CD4-positive, alpha-beta T cell treated with Interleukin-17A for 4 hours (primary cell): ENCODE measurements at regions not wholly inside any gene's neighbourhood (a gene's known extent, or its start where the extent isn't known, plus 50 kb on each side); places are given as distances from the start of the nearest gene placed in this dataset.
"Not testable (repeated sequence)": the region's sequence is repeated elsewhere in the genome, so short reads cannot be mapped to it uniquely, and the experiment has no call there.

ENCODE experiments used
- DNase-seq: peaks from one replicate; pipeline ENCODE4 v3.0.0-alpha.2; 2020; ENCODE audit warnings: mixed read lengths

- no peak for DNase-seq
Observed at GRCh38 chr18:43826215-43826614, 548.9 kb upstream of the SYT4 start.

- no peak for DNase-seq
Observed at GRCh38 chr18:43827311-43827710, 550.0 kb upstream of the SYT4 start.

GRCh38 chr18:43830303-43830702, 553.0 kb upstream of the SYT4 start:
- DNase-seq = no peak

GRCh38 chr18:43830947-43831346, 553.7 kb upstream of the SYT4 start:
- DNase-seq = no peak

- no peak for DNase-seq
Observed at GRCh38 chr18:43846299-43846698, 569.0 kb upstream of the SYT4 start.

GRCh38 chr18:43847164-43848091, 570.1 kb upstream of the SYT4 start:
- DNase-seq = no peak

GRCh38 chr18:43849831-43850230, 572.5 kb upstream of the SYT4 start:
- DNase-seq = not testable (repeated sequence)

- no peak for DNase-seq
Observed at GRCh38 chr18:43855376-43855775, 578.1 kb upstream of the SYT4 start.

GRCh38 chr18:43863180-43863579, 585.9 kb upstream of the SYT4 start:
- no peak for DNase-seq

- DNase-seq = no peak
Observed at GRCh38 chr18:43866696-43867095, 589.4 kb upstream of the SYT4 start.

GRCh38 chr18:43868497-43868995, 591.3 kb upstream of the SYT4 start:
- no peak for DNase-seq

- no peak for DNase-seq
Observed at GRCh38 chr18:43869451-43870008, 592.2 kb upstream of the SYT4 start.

GRCh38 chr18:43870626-43871025, 593.3 kb upstream of the SYT4 start:
- no peak for DNase-seq

- no peak for DNase-seq
Observed at GRCh38 chr18:43875511-43875910, 598.2 kb upstream of the SYT4 start.

- no peak for DNase-seq
Observed at GRCh38 chr18:43876286-43876685, 599.0 kb upstream of the SYT4 start.

- no peak for DNase-seq
Observed at GRCh38 chr18:43876748-43877147, 599.5 kb upstream of the SYT4 start.

- no peak for DNase-seq
Observed at GRCh38 chr18:43877616-43878321, 600.5 kb upstream of the SYT4 start.

GRCh38 chr18:43879415-43879814, 602.1 kb upstream of the SYT4 start:
- DNase-seq = no peak

GRCh38 chr18:43882358-43883055, 605.2 kb upstream of the SYT4 start:
- DNase-seq = no peak

- DNase-seq = no peak
Observed at GRCh38 chr18:43883886-43884285, 606.6 kb upstream of the SYT4 start.

GRCh38 chr18:43886341-43886740, 609.1 kb upstream of the SYT4 start:
- DNase-seq = no peak

- DNase-seq = no peak
Observed at GRCh38 chr18:43887491-43887890, 610.2 kb upstream of the SYT4 start.

GRCh38 chr18:43888598-43888997, 611.3 kb upstream of the SYT4 start:
- DNase-seq = no peak
